ENCODE measurements at regions not wholly inside any gene's neighbourhood (a gene's known extent, or its start where the extent isn't known, plus 50 kb on each side); places are given as distances from the start of the nearest gene placed in this dataset.

- TF ChIP-seq PBX3 (IDR thresholded peaks at IDR 0.05) (no peak), POLR2A (IDR thresholded peaks at IDR 0.05; ENCODE audit: low read length) (no peak), E2F6 (IDR thresholded peaks at IDR 0.05; ENCODE audit: borderline replicate concordance, low read depth) (no peak)
Measured at GRCh38 chr4:156006192-156006591, 52.5 kb upstream of the CTSO start (continued).

Measured in A549 (cell line).